ENCODE measurements at regions not wholly inside any gene's neighbourhood (a gene's known extent, or its start where the extent isn't known, plus 50 kb on each side); places are given as distances from the start of the nearest gene placed in this dataset.

DNA sequence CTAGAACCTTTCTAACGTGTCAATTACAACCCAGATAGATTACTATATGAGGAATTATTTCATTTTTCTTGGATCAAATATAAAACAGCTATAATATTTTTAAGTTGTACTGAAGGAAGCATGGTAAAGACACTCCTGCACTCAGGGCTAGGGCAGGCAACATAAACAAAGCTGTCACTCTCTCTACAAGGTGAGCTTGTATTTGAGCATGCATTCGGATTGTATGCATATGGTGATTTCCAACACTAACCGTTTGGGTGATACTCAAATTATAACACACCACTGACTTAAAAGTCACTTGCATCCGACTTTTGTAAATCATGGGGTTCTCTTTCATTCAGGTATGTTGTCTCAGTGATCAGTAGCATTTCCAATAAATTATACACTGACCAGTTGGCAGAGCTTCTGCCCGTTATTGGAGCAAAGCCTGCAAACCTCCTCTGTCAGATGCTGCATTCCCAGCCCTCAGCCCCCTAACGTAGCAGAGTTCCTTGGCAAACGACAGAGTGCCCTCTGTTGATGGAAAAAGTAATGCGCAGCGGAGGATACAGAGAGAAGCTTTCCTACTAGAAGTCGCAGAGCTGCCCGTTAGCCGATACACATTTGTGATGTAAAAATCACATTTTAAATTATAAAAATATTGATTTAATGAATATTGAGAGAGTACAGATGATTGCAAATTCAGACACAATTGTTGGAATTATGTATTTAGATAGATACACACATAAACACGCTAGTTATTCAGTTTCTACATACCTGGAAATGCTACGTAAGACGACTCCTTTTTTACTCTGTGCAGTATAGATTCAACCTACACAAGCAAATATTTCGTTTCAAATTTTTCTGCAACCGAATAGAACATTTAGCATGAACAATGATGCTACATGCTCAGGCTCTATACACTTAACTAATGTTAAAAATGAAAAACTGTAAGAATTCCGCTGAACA is 173.9 kb upstream of the SP4 start:
- TF ChIP-seq, protein P1, sequence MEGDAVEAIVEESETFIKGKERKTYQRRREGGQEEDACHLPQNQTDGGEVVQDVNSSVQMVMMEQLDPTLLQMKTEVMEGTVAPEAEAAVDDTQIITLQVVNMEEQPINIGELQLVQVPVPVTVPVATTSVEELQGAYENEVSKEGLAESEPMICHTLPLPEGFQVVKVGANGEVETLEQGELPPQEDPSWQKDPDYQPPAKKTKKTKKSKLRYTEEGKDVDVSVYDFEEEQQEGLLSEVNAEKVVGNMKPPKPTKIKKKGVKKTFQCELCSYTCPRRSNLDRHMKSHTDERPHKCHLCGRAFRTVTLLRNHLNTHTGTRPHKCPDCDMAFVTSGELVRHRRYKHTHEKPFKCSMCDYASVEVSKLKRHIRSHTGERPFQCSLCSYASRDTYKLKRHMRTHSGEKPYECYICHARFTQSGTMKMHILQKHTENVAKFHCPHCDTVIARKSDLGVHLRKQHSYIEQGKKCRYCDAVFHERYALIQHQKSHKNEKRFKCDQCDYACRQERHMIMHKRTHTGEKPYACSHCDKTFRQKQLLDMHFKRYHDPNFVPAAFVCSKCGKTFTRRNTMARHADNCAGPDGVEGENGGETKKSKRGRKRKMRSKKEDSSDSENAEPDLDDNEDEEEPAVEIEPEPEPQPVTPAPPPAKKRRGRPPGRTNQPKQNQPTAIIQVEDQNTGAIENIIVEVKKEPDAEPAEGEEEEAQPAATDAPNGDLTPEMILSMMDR (IDR thresholded peaks at IDR 0.05; ENCODE audit: borderline replicate concordance, extremely low read depth, low read length, poor library complexity, severe bottlenecking): peak; percentile 64
- no peak for TF ChIP-seq EZH2 (IDR thresholded peaks at IDR 0.05; ENCODE audit: borderline replicate concordance, low read depth, low read length, severe bottlenecking)

Data from DND-41 (cell line).